Colonic mucosa (tissue), 4 donors: ENCODE measurements at regions not wholly inside any gene's neighbourhood (a gene's known extent, or its start where the extent isn't known, plus 50 kb on each side); places are given as distances from the start of the nearest gene placed in this dataset.
"Not testable (repeated sequence)": the region's sequence is repeated elsewhere in the genome, so short reads cannot be mapped to it uniquely, and the experiment has no call there.

Experiments used
- DNase-seq: peaks from one replicate; pipeline ENCODE4 v3.0.0-alpha.2; 2020
- H3K27ac ChIP-seq: fragments of 200-600 bp; one replicate; pipeline ENCODE4 v1.8.0; 2021
- H3K27me3 ChIP-seq: fragments of 200-600 bp; one replicate; pipeline ENCODE4 v1.8.0; 2021
- H3K36me3 ChIP-seq: fragments of 200-600 bp; one replicate; pipeline ENCODE4 v1.8.0; 2021
- H3K4me1 ChIP-seq: fragments of 200-600 bp; one replicate; pipeline ENCODE4 v1.8.0; 2021; ENCODE audit warnings: mild to moderate bottlenecking
- H3K4me3 ChIP-seq: fragments of 200-600 bp; one replicate; pipeline ENCODE4 v1.8.0; 2021
- H3K9ac ChIP-seq, 2 donors: one replicate each; pipeline ENCODE4 v1.7.0; 2013; ENCODE audit warnings: control low read depth in 2 of 2, low read depth in 2 of 2, low read length in 2 of 2
- H3K9me3 ChIP-seq: fragments of 200-600 bp; one replicate; pipeline ENCODE4 v1.8.0; 2021
- CTCF ChIP-seq: fragments of 200-600 bp; IDR thresholded peaks from one replicate; pipeline ENCODE4 v1.8.0; 2022; ENCODE audit warnings: antibody characterized with exemption, mild to moderate bottlenecking
- intact Hi-C: fragments of 100-400 bp; cut with DNase I; formaldehyde crosslinking; loops from one replicate; pipeline ENCODE4 v1.14.1; 2022
- donor health status: healthy.
- donor health status: DM: no; HTN: no; CAD: no.
- donor health status: DM: no; HTN: no; CAD: no.

GRCh38 chr2:7438855-7439254 is 521.6 kb downstream of the RNF144A start:
- no peak for DNase-seq
- no peak for TF ChIP-seq CTCF
- no peaks in the 10 kb centered on the region for H3K4me1 ChIP-seq
- no peak overlapping the region for H3K4me3 ChIP-seq
- no peaks in the 10 kb centered on the region for H3K36me3 ChIP-seq
- H3K27me3 ChIP-seq = no peaks in the 10 kb centered on the region
- H3K9me3 ChIP-seq = no peaks in the 10 kb centered on the region
- H3K9ac ChIP-seq = no peak overlapping the region
- intact Hi-C loops = loop anchor here (10.0 kb wide), 1 partner anchor 216 kb away; no protein-coding TSS in a partner anchor
- H3K27ac ChIP-seq = no peak overlapping the region

GRCh38 chr2:7440977-7441376 is 523.8 kb downstream of the RNF144A start:
- Histone ChIP-seq H3K27ac (no peak overlapping the region), H3K4me1 (no peaks in the 10 kb centered on the region), H3K9me3 (no peaks in the 10 kb centered on the region), H3K4me3 (no peak overlapping the region), H3K9ac (no peak overlapping the region), H3K27me3 (no peaks in the 10 kb centered on the region), H3K36me3 (no peaks in the 10 kb centered on the region)
- no peak for DNase-seq
- intact Hi-C loops = no loop called here
- TF ChIP-seq CTCF = no peak

- H3K9ac ChIP-seq, DNase-seq, H3K36me3 ChIP-seq, H3K27ac ChIP-seq, H3K4me3 ChIP-seq, H3K4me1 ChIP-seq, H3K27me3 ChIP-seq, H3K9me3 ChIP-seq, intact Hi-C loops: not testable (repeated sequence)
These were observed 524.6 kb downstream of the RNF144A start for GRCh38 chr2:7441841-7442240.

- intact Hi-C loops = no loop called here
- no peaks in the 10 kb centered on the region for H3K27me3 ChIP-seq
- H3K27ac ChIP-seq = no peak overlapping the region
- no peaks in the 10 kb centered on the region for H3K36me3 ChIP-seq
- no peak overlapping the region for H3K4me3 ChIP-seq
- TF ChIP-seq CTCF = no peak
- no peaks in the 10 kb centered on the region for H3K4me1 ChIP-seq
- DNase-seq = no peak
- H3K9me3 ChIP-seq = no peaks in the 10 kb centered on the region
- no peak overlapping the region for H3K9ac ChIP-seq
These were observed 527.4 kb downstream of the RNF144A start for GRCh38 chr2:7444626-7445025.

GRCh38 chr2:7448578-7449264 is 531.5 kb downstream of the RNF144A start:
- TF ChIP-seq CTCF = no peak

GRCh38 chr2:7449298-7449697 is 532.1 kb downstream of the RNF144A start:
- Histone ChIP-seq H3K27me3 (no peaks in the 10 kb centered on the region), H3K4me1 (no peaks in the 10 kb centered on the region), H3K27ac (no peak overlapping the region), H3K9ac (no peak overlapping the region), H3K9me3 (no peaks in the 10 kb centered on the region), H3K4me3 (no peak overlapping the region), H3K36me3 (no peaks in the 10 kb centered on the region)
- no peak for TF ChIP-seq CTCF
- intact Hi-C loops = no loop called here
- no peak for DNase-seq

More at GRCh38 chr2:7448578-7449264, 531.5 kb downstream of the RNF144A start:
- no peak for DNase-seq
- no peaks in the 10 kb centered on the region for H3K9me3 ChIP-seq
- no peaks in the 10 kb centered on the region for H3K36me3 ChIP-seq
- no peaks in the 10 kb centered on the region for H3K4me1 ChIP-seq
- no peak overlapping the region for H3K4me3 ChIP-seq
- H3K27ac ChIP-seq = no peak overlapping the region
- intact Hi-C loops = no loop called here
- H3K9ac ChIP-seq = no peak overlapping the region
- no peaks in the 10 kb centered on the region for H3K27me3 ChIP-seq
